ENCODE measurements at regions not wholly inside any gene's neighbourhood (a gene's known extent, or its start where the extent isn't known, plus 50 kb on each side); places are given as distances from the start of the nearest gene placed in this dataset.

DNA sequence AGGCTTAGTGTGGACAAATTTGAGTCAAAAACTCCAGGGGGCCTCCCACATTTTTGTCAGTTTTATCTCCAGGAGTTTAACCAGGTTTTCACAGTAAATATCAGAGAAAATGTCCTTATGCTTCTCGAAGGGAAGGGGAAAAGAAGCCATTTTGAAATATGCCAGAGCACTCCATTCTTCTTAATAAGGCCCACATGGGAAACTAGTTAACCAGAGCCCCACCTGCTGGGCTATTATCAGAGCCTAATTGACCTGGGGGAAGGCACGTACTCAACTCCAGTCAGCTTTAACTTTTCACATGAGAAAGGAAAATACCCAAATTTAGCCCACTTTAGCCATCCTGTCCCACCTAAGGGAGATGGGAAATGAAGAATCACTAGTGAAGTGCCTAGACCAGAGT lies 296.3 kb downstream of the PTBP2 start:
- no peak for TF ChIP-seq POLR2A (IDR thresholded peaks at IDR 0.05)
- TF ChIP-seq, protein P1, sequence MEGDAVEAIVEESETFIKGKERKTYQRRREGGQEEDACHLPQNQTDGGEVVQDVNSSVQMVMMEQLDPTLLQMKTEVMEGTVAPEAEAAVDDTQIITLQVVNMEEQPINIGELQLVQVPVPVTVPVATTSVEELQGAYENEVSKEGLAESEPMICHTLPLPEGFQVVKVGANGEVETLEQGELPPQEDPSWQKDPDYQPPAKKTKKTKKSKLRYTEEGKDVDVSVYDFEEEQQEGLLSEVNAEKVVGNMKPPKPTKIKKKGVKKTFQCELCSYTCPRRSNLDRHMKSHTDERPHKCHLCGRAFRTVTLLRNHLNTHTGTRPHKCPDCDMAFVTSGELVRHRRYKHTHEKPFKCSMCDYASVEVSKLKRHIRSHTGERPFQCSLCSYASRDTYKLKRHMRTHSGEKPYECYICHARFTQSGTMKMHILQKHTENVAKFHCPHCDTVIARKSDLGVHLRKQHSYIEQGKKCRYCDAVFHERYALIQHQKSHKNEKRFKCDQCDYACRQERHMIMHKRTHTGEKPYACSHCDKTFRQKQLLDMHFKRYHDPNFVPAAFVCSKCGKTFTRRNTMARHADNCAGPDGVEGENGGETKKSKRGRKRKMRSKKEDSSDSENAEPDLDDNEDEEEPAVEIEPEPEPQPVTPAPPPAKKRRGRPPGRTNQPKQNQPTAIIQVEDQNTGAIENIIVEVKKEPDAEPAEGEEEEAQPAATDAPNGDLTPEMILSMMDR (IDR thresholded peaks at IDR 0.05), result no peak
